AG09319 (cell line): ENCODE measurements at regions not wholly inside any gene's neighbourhood (a gene's known extent, or its start where the extent isn't known, plus 50 kb on each side); places are given as distances from the start of the nearest gene placed in this dataset.

Source experiments
- DNase-seq: peaks from one replicate; pipeline ENCODE4 v3.0.0-alpha.2; 2010; ENCODE audit warnings: low read depth; ENCODE audit errors: extremely low read depth
- TF ChIP-seq, protein P1 (sequence below): IDR thresholded peaks from 2 replicates; pipeline ENCODE4 v1.5.1; 2011; ENCODE audit warnings: low read depth, mild to moderate bottlenecking, inconsistent platforms, low read length, moderate library complexity

DNA sequence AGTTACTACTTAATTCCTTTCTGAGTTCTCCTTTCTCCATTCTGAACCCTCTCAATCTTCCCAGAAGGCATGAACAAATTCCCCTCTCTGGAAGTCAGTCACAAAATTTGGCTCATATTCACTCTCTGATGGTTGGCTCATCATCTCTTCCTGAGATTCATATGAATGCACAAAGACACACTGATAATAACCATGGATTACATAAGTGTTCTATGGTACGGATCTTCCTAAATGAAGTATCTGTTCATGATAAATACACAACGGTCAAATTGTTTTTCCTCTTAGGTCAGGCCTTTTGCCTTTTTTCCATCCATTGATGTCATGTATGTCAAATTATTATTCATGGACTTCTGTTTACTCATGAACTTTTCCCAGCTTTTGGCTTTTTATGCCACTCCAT is 162.6 kb downstream of the P2RY1 start:
- no peak for DNase-seq
- TF ChIP-seq, protein P1, sequence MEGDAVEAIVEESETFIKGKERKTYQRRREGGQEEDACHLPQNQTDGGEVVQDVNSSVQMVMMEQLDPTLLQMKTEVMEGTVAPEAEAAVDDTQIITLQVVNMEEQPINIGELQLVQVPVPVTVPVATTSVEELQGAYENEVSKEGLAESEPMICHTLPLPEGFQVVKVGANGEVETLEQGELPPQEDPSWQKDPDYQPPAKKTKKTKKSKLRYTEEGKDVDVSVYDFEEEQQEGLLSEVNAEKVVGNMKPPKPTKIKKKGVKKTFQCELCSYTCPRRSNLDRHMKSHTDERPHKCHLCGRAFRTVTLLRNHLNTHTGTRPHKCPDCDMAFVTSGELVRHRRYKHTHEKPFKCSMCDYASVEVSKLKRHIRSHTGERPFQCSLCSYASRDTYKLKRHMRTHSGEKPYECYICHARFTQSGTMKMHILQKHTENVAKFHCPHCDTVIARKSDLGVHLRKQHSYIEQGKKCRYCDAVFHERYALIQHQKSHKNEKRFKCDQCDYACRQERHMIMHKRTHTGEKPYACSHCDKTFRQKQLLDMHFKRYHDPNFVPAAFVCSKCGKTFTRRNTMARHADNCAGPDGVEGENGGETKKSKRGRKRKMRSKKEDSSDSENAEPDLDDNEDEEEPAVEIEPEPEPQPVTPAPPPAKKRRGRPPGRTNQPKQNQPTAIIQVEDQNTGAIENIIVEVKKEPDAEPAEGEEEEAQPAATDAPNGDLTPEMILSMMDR, result no peak

DNA sequence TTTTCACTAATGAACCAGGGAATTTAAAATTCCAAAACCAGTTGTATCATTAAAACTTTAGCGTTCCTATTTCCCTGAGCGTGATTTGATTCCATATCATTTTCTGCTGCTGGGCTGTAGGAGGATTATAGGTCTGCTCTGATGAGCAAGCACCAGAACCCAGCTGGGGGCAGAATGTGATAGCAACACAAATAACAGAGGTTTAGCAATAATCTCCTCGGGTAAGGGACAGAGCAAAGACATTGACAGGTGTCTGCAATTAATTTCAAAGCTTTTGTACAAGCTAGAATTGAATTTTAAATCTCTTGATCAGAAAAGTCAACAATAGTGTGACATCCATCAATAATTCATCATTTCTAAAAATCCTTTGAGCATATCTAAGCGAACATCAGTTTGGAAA is 163.4 kb upstream of the RAP2B start:
- TF ChIP-seq, protein P1, result no peak
- no peak for DNase-seq

DNA sequence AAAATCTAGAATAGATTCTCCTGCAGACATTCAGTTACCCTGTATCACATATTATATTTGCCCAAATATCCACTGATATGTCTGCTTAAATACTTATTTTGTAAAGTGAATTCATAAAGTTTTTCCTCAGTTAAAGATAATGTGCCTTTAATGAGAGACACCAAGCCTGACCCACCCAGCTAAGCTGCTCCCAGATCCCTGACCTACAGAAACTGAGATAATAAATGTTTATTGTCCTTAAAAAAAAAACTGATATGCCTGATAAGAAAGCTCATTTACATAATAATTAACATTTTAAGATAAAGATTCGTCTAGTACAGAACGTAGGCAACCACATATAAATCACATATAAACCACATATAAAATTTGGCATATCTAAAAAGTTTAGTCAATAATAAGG is 161.7 kb upstream of the RAP2B start:
- DNase-seq, result no peak
- TF ChIP-seq, protein P1, result no peak

DNA sequence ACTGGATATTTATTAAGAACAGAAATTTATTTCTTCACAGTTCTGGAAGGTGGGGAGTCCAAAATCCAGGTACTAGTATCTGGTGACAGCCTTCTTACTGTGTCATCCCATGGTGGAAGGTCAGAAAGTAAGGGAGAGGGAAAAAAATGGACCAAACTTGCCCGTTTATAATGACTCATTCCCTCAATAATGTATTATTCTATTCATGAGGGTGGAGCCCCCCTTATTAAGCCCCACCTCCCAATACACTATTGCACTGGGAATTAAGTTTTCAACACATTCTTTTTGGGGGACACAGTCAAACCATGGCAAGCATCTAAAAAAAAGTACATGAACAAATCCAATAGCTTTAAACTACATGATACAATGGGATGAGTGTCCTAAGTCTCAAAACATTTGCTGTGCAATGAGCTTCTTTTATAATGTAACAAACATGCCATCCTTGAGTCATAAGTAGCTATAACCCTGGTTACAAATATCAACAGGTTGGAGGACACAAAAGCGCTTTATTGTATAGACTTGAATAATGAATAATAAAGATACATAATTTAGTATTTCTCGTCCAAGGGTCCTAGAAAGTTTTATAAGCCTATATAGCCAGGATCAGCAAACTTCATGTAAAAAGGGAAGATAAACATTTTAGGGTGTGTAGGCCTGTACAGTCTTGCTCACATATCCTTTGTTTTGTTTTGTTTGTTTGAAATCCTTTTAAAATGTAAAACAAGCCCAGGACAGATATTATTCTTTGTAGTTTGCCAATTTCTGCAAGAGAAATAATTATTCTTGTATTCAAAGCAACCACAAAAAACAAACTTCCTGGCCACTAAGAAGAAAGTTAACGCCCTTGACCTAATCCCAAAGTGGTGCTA is 160.6 kb upstream of the RAP2B start:
- no peak for DNase-seq
- TF ChIP-seq, protein P1, result no peak

DNA sequence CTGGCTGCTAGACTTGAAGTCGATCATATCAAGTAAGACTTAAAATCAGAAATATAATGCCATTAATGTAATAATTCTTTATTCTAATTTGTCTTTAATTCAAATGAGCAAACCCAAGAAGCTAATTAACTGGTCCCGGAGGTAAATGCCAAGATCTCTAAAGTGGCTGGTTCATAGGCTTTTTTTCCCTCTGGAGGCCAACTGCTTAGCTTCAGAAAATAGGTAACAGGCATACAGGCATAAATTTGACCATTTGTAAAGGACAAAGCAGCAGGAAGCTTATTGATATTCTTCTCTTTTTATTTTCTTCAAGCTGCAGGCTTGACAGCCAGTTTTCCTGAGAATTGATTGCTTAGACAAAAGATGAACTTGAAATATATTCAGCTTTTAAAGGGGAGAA is 158.6 kb upstream of the RAP2B start:
- TF ChIP-seq, protein P1, result no peak
- DNase-seq, result no peak

DNA sequence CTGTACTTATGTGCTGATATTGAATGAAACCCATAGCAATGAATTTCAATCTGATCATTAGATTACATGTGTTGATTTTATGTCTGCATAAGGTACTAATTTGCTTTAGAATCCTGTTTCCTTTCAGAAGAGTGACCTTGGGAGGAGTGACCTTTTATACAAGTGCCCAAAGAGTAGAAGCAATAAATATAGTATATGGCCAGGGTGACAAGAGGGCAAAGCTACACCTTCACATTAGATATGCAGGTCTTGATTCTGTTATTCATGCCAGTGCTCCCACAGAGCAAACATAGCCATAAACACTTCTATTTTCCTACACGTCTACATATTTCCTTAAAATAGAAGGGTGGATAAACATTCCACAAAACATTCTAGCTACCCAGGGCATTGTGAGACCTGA is 158.2 kb upstream of the RAP2B start:
- TF ChIP-seq, protein P1, result no peak
- no peak for DNase-seq

DNA sequence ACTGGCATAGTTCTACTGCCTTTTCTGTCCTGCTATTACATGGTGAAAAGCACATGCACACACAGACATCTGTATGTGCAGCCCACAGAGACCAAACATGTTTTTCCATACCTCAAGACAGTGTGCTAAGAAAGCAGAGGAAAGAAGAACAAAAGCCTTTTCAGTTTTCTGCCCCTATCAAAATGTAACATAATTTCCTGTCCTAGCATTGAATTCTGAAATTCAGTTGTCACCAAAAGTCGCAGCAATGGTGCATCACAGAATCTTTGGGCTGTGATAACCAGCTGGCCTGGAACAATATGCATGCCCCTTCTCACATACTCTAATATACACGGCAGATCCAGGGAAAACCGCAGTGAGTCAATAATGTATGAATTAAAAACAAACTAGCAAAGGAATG is 153.8 kb upstream of the RAP2B start:
- TF ChIP-seq, protein P1, result no peak
- DNase-seq, result no peak
